K562 (cell line): ENCODE measurements at regions not wholly inside any gene's neighbourhood (a gene's known extent, or its start where the extent isn't known, plus 50 kb on each side); places are given as distances from the start of the nearest gene placed in this dataset.

Experiments
- ATAC-seq: fragments of 200-7000 bp; cut with Tn5 transposase; 3 replicates; pipeline ENCODE4 v1.9.1; 2020; ENCODE audit warnings: moderate library complexity
- BruUV-seq: library from RNA; stranded (reverse); fragments of 400-500 nt; replicated peaks from 2 replicates; lab custom pipeline; 2021; lab: Mats Ljungman, UMichigan
- CTCF ChIA-PET: fragments of 300-600 bp; formaldehyde crosslinking; extraction: SDS; loops from one replicate; lab custom pipeline; 2021; ENCODE audit warnings: low intra/inter-chr PET ratio; lab: Yijun Ruan, JAX
- POLR2A ChIA-PET: fragments of 300-600, 350-650 bp; sonication (Branson Sonifier 250); formaldehyde crosslinking; extraction: SDS; loops from one replicate; lab custom pipeline; 2021; ENCODE audit warnings: antibody characterized with exemption, inconsistent platforms; lab: Yijun Ruan, JAX
- DNase-seq, 4 experiments: peaks; one replicate each; pipeline versions ENCODE4 v3.0.0 to v3.0.0-alpha.2; 2011 to 2018; ENCODE audit warnings: low spot score in 3 of 4, mixed read lengths in 3 of 4; ENCODE audit errors: extremely low read depth in 1 of 4
- FAIRE-seq: peaks from 2 replicates; lab custom pipeline; 2011; peaks lifted over from hg19 to GRCh38; lab: Jason Lieb, UNC
- H2AFZ ChIP-seq: 2 replicates; pipeline ENCODE4 v1.6.0; 2011; ENCODE audit warnings: low read depth, low read length, control low read depth, inconsistent platforms
- H3K27ac ChIP-seq: fragments of 200-600 bp; 3 replicates; pipeline ENCODE4 v1.8.0; 2011; ENCODE audit warnings: low read depth, mild to moderate bottlenecking, control low read depth, inconsistent platforms, low read length, moderate library complexity, mixed read lengths; ENCODE audit errors: extremely low read depth
- H3K27me3 ChIP-seq, 2 experiments: fragments of 300-600 bp in 1 of 2; 2 replicates in 1 of 2; 3 replicates in 1 of 2; pipeline versions ENCODE4 v1.6.0 to v1.8.0; 2011; ENCODE audit warnings: inconsistent platforms in 2 of 2, low read length in 2 of 2, mild to moderate bottlenecking in 1 of 2, mixed read lengths in 1 of 2, moderate library complexity in 1 of 2; ENCODE audit not compliant: control insufficient read depth in 2 of 2, insufficient read depth in 2 of 2
- H3K36me3 ChIP-seq: fragments of 300-600 bp; 3 replicates; pipeline ENCODE4 v1.8.0; 2011; ENCODE audit warnings: mild to moderate bottlenecking, low read length, inconsistent platforms; ENCODE audit not compliant: control insufficient read depth, insufficient read depth
- H3K4me1 ChIP-seq, 2 experiments: fragments of 200-600 bp in 1 of 2; replicated peaks in 1 of 2; 2 replicates in 1 of 2; 3 replicates in 1 of 2; pipeline versions ENCODE4 v1.5.1 to v1.8.0; 2011; ENCODE audit warnings: inconsistent platforms in 2 of 2, low read length in 2 of 2, mild to moderate bottlenecking in 1 of 2, mixed read lengths in 1 of 2, moderate library complexity in 1 of 2; ENCODE audit not compliant: control insufficient read depth in 2 of 2, insufficient read depth in 2 of 2
- H3K4me2 ChIP-seq: 2 replicates; pipeline ENCODE4 v1.6.1; 2011; ENCODE audit warnings: low read length, control low read depth, inconsistent platforms, mixed read lengths; ENCODE audit not compliant: insufficient read depth
- H3K4me3 ChIP-seq: fragments of 200-600 bp; sonication (generic), shearing (Covaris generic); 2 replicates; pipeline ENCODE4 v1.5.1; 2016; ENCODE audit warnings: control low read depth, inconsistent platforms
- H3K79me2 ChIP-seq: fragments of 200-600 bp; 3 replicates; pipeline ENCODE4 v1.8.0; 2011; ENCODE audit warnings: low read length, inconsistent platforms; ENCODE audit not compliant: control insufficient read depth, insufficient read depth
- H3K9ac ChIP-seq, 2 experiments: 2 replicates each; pipeline versions ENCODE4 v1.6.0 to v1.6.1; 2011; ENCODE audit warnings: low read depth in 2 of 2, low read length in 2 of 2, control low read depth in 1 of 2, inconsistent platforms in 1 of 2, mild to moderate bottlenecking in 1 of 2, mixed read lengths in 1 of 2; ENCODE audit not compliant: insufficient read depth in 1 of 2
- H3K9me1 ChIP-seq: one replicate; pipeline ENCODE4 v1.6.0; 2011; ENCODE audit warnings: inconsistent platforms, mild to moderate bottlenecking, low read length, moderate library complexity; ENCODE audit not compliant: control insufficient read depth, insufficient read depth
- H3K9me3 ChIP-seq: replicated peaks from 2 replicates; pipeline ENCODE4 v1.5.1; 2011; ENCODE audit warnings: low read depth, low read length, inconsistent platforms; ENCODE audit not compliant: control insufficient read depth, insufficient read depth
- H4K20me1 ChIP-seq: replicated peaks from 2 replicates; pipeline ENCODE4 v1.6.1; 2011; ENCODE audit warnings: low read length, inconsistent platforms, mixed read lengths; ENCODE audit not compliant: control insufficient read depth, insufficient read depth
- ARID4B ChIP-seq: sonication (generic); formaldehyde crosslinking; IDR thresholded peaks from 2 replicates; pipeline ENCODE4 v1.8.0; 2022; ENCODE audit warnings: mild to moderate bottlenecking, missing genetic modification reagents
- CBFB ChIP-seq: sonication (generic); formaldehyde crosslinking; IDR thresholded peaks from 2 replicates; pipeline ENCODE4 v1.4.0; 2020; ENCODE audit warnings: mild to moderate bottlenecking, missing genetic modification reagents
- HDAC6 ChIP-seq: IDR thresholded peaks from 2 replicates; pipeline ENCODE4 v1.6.1; 2012; ENCODE audit warnings: low read depth, mild to moderate bottlenecking, control low read depth, inconsistent platforms, low read length, moderate library complexity
- MAFF ChIP-seq: IDR thresholded peaks from 2 replicates; pipeline ENCODE4 v1.6.1; 2012; ENCODE audit warnings: low read length, improper control_type of control experiment
- MAFK ChIP-seq: IDR thresholded peaks from 2 replicates; pipeline ENCODE4 v1.6.1; 2011; ENCODE audit warnings: low read length, improper control_type of control experiment
- NFXL1 ChIP-seq: fragments of 450-650 bp; formaldehyde crosslinking; IDR thresholded peaks from 2 replicates; pipeline ENCODE4 v1.4.0; 2021; ENCODE audit warnings: mild to moderate bottlenecking
- PHB2 ChIP-seq: fragments of 450-650 bp; IDR thresholded peaks from 2 replicates; pipeline ENCODE4 v1.6.1; 2017; ENCODE audit warnings: low read depth
- TAL1 ChIP-seq: fragments of 450-650 bp; IDR thresholded peaks from 2 replicates; pipeline ENCODE4 v1.6.1; 2016; ENCODE audit warnings: mild to moderate bottlenecking
- TCF3 ChIP-seq: sonication (generic); formaldehyde crosslinking; IDR thresholded peaks from 2 replicates; pipeline ENCODE4 v1.4.0; 2020; ENCODE audit warnings: mild to moderate bottlenecking, missing genetic modification reagents
- TRIM24 ChIP-seq, 2 experiments: fragments of 450-650 bp; IDR thresholded peaks; 2 replicates each; pipeline ENCODE4 v1.6.1; 2016
- VEZF1 ChIP-seq: fragments of 200-800 bp; sonication (Bioruptor generic); IDR thresholded peaks from 2 replicates; pipeline ENCODE4 v1.6.1; 2017; ENCODE audit warnings: missing genetic modification characterization, missing compliant biosample characterization
- ZKSCAN8 ChIP-seq: fragments of 200-800 bp; sonication (Bioruptor generic); IDR thresholded peaks from 2 replicates; pipeline ENCODE4 v1.6.1; 2016; ENCODE audit warnings: missing genetic modification characterization, missing compliant biosample characterization
- ZNF444 ChIP-seq: fragments of 250-450 bp; sonication (Bioruptor Pico); IDR thresholded peaks from 2 replicates; pipeline ENCODE4 v1.4.0; 2020; ENCODE audit warnings: mild to moderate bottlenecking, moderate library complexity
- ZNF589 ChIP-seq: fragments of 200-800 bp; sonication (Bioruptor generic); IDR thresholded peaks from 2 replicates; pipeline ENCODE4 v1.6.1; 2016; ENCODE audit warnings: low read depth, missing genetic modification characterization, missing compliant biosample characterization
- WGBS: fragments of 100-300 bp; shearing (Covaris generic); methylation state at CpG from one replicate; pipeline ENCODE4 v1.1.6; 2016; ENCODE audit warnings: low coverage, mixed read lengths; ENCODE audit not compliant: insufficient coverage; ENCODE audit errors: missing lambda C conversion rate; 5-methylcytosine and 5-hydroxymethylcytosine counted together
- in situ Hi-C: fragments of 300-500 bp; cut with MboI; formaldehyde crosslinking; loops from 4 replicates; pipeline ENCODE4 v1.15.0; 2018; ENCODE audit warnings: inconsistent platforms, mixed read lengths
- intact Hi-C: fragments of 100-400 bp; cut with micrococcal nuclease; formaldehyde crosslinking; loops from 2 replicates; pipeline ENCODE4 v1.14.2; 2022

GRCh38 chr16:85261204-85261603 lies 148.9 kb upstream of the CIBAR2 start:
- no peak for ATAC-seq
- WGBS, result 74% methylated on average over 8 of the region's 10 CpGs
- CTCF ChIA-PET, result no interaction called here
- TF ChIP-seq TAL1 (no peak), TRIM24 (IDR thresholded peaks at IDR 0.05) (no peak), HDAC6 (no peak), ZNF589 (no peak), ARID4B (CRISPR knock-in tag) (no peak), NFXL1 (no peak), MAFF (peak; percentile 71), ZKSCAN8 (no peak), MAFK (peak; percentile 69), VEZF1 (CRISPR knock-in tag) (no peak), CBFB (peak; percentile 46; the same call in 1 of the 2 replicates), TCF3 (no peak), PHB2 (no peak), ZNF444 (CRISPR knock-in tag) (no peak)

More at GRCh38 chr16:85261204-85261603, 148.9 kb upstream of the CIBAR2 start:
- Histone ChIP-seq H3K27me3 (no peaks in the 10 kb centered on the region), H3K9me1 (no peaks in the 10 kb centered on the region), H3K4me2 (no peak overlapping the region), H3K4me3 (no peak overlapping the region), H3K9ac (peak overlapping the region in 1 of 2 experiments; percentile 39; a peak in 2 of 4 replicates), H3K27ac (no peak overlapping the region), H2AFZ (no peak overlapping the region), H3K9me3 (no peaks in the 10 kb centered on the region), H3K79me2 (no peaks in the 10 kb centered on the region), H3K4me1 (peaks cover 20 to 70% of the 10 kb centered on the region in 2 experiments; a peak in 4 of 5 replicates), H4K20me1 (peaks cover 70% of the 10 kb centered on the region), H3K36me3 (no peaks in the 10 kb centered on the region)
- POLR2A ChIA-PET, result interaction anchor here (0.9 to 1.3 kb wide), 2 partner anchors 12 to 41 kb away, joined by 3 to 4 read pairs; no protein-coding TSS in a partner anchor
- DNase-seq, result no peak
- no peak for FAIRE-seq
- intact Hi-C loops (loop anchor here (5.0 kb wide), 1 partner anchor 144 kb away; no protein-coding TSS in a partner anchor), in situ Hi-C loops (no loop called here)
- BruUV-seq, result no TSS peak
